Endothelial cell (in vitro differentiated cells): ENCODE measurements at regions not wholly inside any gene's neighbourhood (a gene's known extent, or its start where the extent isn't known, plus 50 kb on each side); places are given as distances from the start of the nearest gene placed in this dataset.

Experiments used
- DNase-seq: peaks from one replicate; pipeline ENCODE4 v3.0.0; 2021; ENCODE audit warnings: low spot score
- H3K27ac Mint-ChIP-seq: one replicate; pipeline ENCODE4 v1.8.0; 2021; ENCODE audit warnings: mixed read lengths, inconsistent platforms; ENCODE audit not compliant: unreplicated experiment
- H3K27me3 Mint-ChIP-seq: one replicate; pipeline ENCODE4 v1.8.0; 2021; ENCODE audit warnings: mild to moderate bottlenecking, moderate library complexity, mixed read lengths, inconsistent platforms; ENCODE audit not compliant: unreplicated experiment
- H3K36me3 Mint-ChIP-seq: one replicate; pipeline ENCODE4 v1.8.0; 2021; ENCODE audit warnings: mild to moderate bottlenecking, low read depth, mixed read lengths, inconsistent platforms; ENCODE audit not compliant: unreplicated experiment
- H3K4me1 Mint-ChIP-seq: one replicate; pipeline ENCODE4 v1.8.0; 2021; ENCODE audit warnings: mild to moderate bottlenecking, mixed read lengths, inconsistent platforms; ENCODE audit not compliant: unreplicated experiment
- H3K4me3 Mint-ChIP-seq: one replicate; pipeline ENCODE4 v1.8.0; 2021; ENCODE audit warnings: mild to moderate bottlenecking, mixed read lengths, inconsistent platforms; ENCODE audit not compliant: unreplicated experiment
- H3K9me3 Mint-ChIP-seq: one replicate; pipeline ENCODE4 v1.8.0; 2021; ENCODE audit warnings: mixed read lengths, inconsistent platforms; ENCODE audit not compliant: unreplicated experiment
- CTCF ChIP-seq: fragments of 200-600 bp; sonication (generic); IDR thresholded peaks from one replicate; pipeline ENCODE4 v1.5.0; 2021; ENCODE audit warnings: antibody characterized with exemption; ENCODE audit not compliant: unreplicated experiment

- no peak for DNase-seq
- Mint-ChIP-seq H3K36me3 (no peaks in the 10 kb centered on the region), H3K27me3 (no peaks in the 10 kb centered on the region), H3K27ac (no peak overlapping the region), H3K9me3 (no peaks in the 10 kb centered on the region), H3K4me1 (no peaks in the 10 kb centered on the region), H3K4me3 (no peak overlapping the region)
- no peak for TF ChIP-seq CTCF
Measured at GRCh38 chr1:195768377-195768776, 839.9 kb downstream of the KCNT2 start.

- H3K9me3 Mint-ChIP-seq: no peaks in the 10 kb centered on the region
- H3K36me3 Mint-ChIP-seq: no peaks in the 10 kb centered on the region
- H3K4me3 Mint-ChIP-seq: no peak overlapping the region
Measured at GRCh38 chr1:195766709-195767108, 841.5 kb downstream of the KCNT2 start.

GRCh38 chr1:195765099-195765498 lies 843.1 kb downstream of the KCNT2 start:
- Mint-ChIP-seq H3K4me3 (no peak overlapping the region), H3K9me3 (no peaks in the 10 kb centered on the region), H3K27me3 (no peaks in the 10 kb centered on the region), H3K27ac (no peak overlapping the region), H3K36me3 (no peaks in the 10 kb centered on the region), H3K4me1 (no peaks in the 10 kb centered on the region)
- no peak for TF ChIP-seq CTCF
- no peak for DNase-seq

More at GRCh38 chr1:195766709-195767108, 841.5 kb downstream of the KCNT2 start:
- no peaks in the 10 kb centered on the region for H3K27me3 Mint-ChIP-seq
- no peak for TF ChIP-seq CTCF
- DNase-seq: no peak
- H3K27ac Mint-ChIP-seq: no peak overlapping the region
- H3K4me1 Mint-ChIP-seq: no peaks in the 10 kb centered on the region

- Mint-ChIP-seq H3K27me3 (no peaks in the 10 kb centered on the region), H3K4me1 (no peaks in the 10 kb centered on the region), H3K4me3 (no peak overlapping the region), H3K36me3 (no peaks in the 10 kb centered on the region), H3K9me3 (no peaks in the 10 kb centered on the region), H3K27ac (no peak overlapping the region)
- TF ChIP-seq CTCF: no peak
- DNase-seq: no peak
Measured at GRCh38 chr1:195763907-195764374, 844.3 kb downstream of the KCNT2 start.

- H3K36me3 Mint-ChIP-seq: no peaks in the 10 kb centered on the region
- no peak overlapping the region for H3K27ac Mint-ChIP-seq
- TF ChIP-seq CTCF: no peak
- no peaks in the 10 kb centered on the region for H3K9me3 Mint-ChIP-seq
- no peaks in the 10 kb centered on the region for H3K4me1 Mint-ChIP-seq
- H3K4me3 Mint-ChIP-seq: no peak overlapping the region
- no peaks in the 10 kb centered on the region for H3K27me3 Mint-ChIP-seq
- no peak for DNase-seq
Measured at GRCh38 chr1:195763146-195763906, 844.9 kb downstream of the KCNT2 start.
